Activated CD8-positive, alpha-beta T cell treated with anti-CD3 and anti-CD28 coated beads for 36 hours (primary cell): ENCODE measurements at regions not wholly inside any gene's neighbourhood (a gene's known extent, or its start where the extent isn't known, plus 50 kb on each side); places are given as distances from the start of the nearest gene placed in this dataset.
"Not testable (repeated sequence)": the region's sequence is repeated elsewhere in the genome, so short reads cannot be mapped to it uniquely, and the experiment has no call there.

Experiments
- ATAC-seq: fragments of 200-7000 bp; cut with Tn5 transposase; one replicate; pipeline ENCODE4 v1.10.0; 2021; ENCODE audit warnings: mild to moderate bottlenecking, moderate library complexity
- CTCF ChIA-PET: fragments of 350-600 bp; sonication (Branson Sonifier 250); formaldehyde crosslinking; loops from one replicate; lab custom pipeline; 2021; ENCODE audit warnings: antibody characterized with exemption; lab: Charles Lee
- POLR2A ChIA-PET: fragments of 350-600 bp; sonication (Branson Sonifier 250); formaldehyde crosslinking; loops from one replicate; lab custom pipeline; 2021; ENCODE audit warnings: antibody characterized with exemption; lab: Charles Lee
- DNase-seq: peaks from one replicate; pipeline ENCODE4 v3.0.0-alpha.2; 2020
- H3K27ac Mint-ChIP-seq: one replicate; pipeline ENCODE4 v1.8.0; 2021; ENCODE audit warnings: mild to moderate bottlenecking, mixed read lengths
- H3K27me3 Mint-ChIP-seq: one replicate; pipeline ENCODE4 v1.8.0; 2021; ENCODE audit warnings: mixed read lengths
- H3K36me3 Mint-ChIP-seq: one replicate; pipeline ENCODE4 v1.8.0; 2021; ENCODE audit warnings: low read depth, mixed read lengths
- H3K4me1 Mint-ChIP-seq: one replicate; pipeline ENCODE4 v1.8.0; 2021; ENCODE audit warnings: low read depth, mixed read lengths
- H3K4me3 Mint-ChIP-seq: one replicate; pipeline ENCODE4 v1.8.0; 2021; ENCODE audit warnings: mild to moderate bottlenecking, moderate library complexity, mixed read lengths
- H3K9me3 Mint-ChIP-seq: one replicate; pipeline ENCODE4 v1.8.0; 2021; ENCODE audit warnings: mixed read lengths
- intact Hi-C: fragments of 100-400 bp; cut with micrococcal nuclease; formaldehyde crosslinking; loops from one replicate; pipeline ENCODE4 v1.10.0; 2022
- TF ChIP-seq, protein P1 (sequence below): fragments of 200-600 bp; IDR thresholded peaks from one replicate; pipeline ENCODE4 v1.8.0; 2022; ENCODE audit warnings: antibody characterized with exemption, mild to moderate bottlenecking

DNA sequence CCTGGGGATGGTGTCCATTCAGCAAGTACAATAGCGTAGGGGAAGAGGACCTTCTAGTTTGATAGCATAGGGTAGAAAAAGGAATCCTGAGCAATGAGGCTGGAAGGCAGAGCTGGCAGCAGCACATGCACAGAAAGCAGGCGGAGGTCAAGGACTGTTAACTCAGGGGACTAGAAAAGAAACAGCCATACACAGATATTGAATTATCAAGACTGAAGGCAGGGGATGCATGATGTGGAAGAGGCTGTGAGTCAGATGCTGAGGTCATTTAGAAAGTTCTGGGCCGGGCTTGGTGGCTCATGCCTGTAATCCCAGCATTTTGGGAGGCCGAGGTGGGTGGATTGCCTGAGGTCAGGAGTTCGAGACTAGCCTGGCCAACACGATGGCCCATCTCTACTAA is 65.6 kb downstream of the OPTC start:
- no peaks in the 10 kb centered on the region for H3K9me3 Mint-ChIP-seq
- POLR2A ChIA-PET: no interaction called here
- H3K27me3 Mint-ChIP-seq: no peaks in the 10 kb centered on the region
- H3K27ac Mint-ChIP-seq: no peak overlapping the region
- ATAC-seq (no peak), DNase-seq (no peak)
- CTCF ChIA-PET: no interaction called here
- H3K4me1 Mint-ChIP-seq: peaks cover 3% of the 10 kb centered on the region
- H3K4me3 Mint-ChIP-seq: no peak overlapping the region
- intact Hi-C loops: no loop called here
- TF ChIP-seq, protein P1, sequence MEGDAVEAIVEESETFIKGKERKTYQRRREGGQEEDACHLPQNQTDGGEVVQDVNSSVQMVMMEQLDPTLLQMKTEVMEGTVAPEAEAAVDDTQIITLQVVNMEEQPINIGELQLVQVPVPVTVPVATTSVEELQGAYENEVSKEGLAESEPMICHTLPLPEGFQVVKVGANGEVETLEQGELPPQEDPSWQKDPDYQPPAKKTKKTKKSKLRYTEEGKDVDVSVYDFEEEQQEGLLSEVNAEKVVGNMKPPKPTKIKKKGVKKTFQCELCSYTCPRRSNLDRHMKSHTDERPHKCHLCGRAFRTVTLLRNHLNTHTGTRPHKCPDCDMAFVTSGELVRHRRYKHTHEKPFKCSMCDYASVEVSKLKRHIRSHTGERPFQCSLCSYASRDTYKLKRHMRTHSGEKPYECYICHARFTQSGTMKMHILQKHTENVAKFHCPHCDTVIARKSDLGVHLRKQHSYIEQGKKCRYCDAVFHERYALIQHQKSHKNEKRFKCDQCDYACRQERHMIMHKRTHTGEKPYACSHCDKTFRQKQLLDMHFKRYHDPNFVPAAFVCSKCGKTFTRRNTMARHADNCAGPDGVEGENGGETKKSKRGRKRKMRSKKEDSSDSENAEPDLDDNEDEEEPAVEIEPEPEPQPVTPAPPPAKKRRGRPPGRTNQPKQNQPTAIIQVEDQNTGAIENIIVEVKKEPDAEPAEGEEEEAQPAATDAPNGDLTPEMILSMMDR: no peak
- no peaks in the 10 kb centered on the region for H3K36me3 Mint-ChIP-seq

DNA sequence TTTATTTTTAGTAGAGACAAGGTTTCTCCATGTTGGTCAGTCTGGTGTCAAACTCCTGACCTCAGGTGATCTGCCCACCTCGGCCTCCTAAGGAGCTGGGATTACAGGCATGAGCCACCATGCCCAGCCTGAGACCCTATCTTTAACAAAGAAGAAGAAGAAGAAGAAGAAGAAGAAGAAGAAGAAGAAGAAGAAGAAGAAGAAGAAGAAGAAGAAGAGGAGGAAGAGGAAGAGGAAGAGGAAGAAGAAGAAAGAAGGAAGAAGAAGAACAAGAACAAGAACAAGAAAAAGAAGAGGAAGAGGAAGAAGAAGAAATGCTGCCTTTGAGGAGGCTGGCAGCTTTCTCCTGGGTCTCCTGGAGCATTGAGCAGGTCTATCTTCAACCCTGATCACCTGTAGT is 64.9 kb upstream of the ATP2B4 start:
- POLR2A ChIA-PET, intact Hi-C loops, ATAC-seq, H3K27me3 Mint-ChIP-seq, CTCF ChIA-PET, H3K27ac Mint-ChIP-seq, H3K9me3 Mint-ChIP-seq, DNase-seq, H3K4me1 Mint-ChIP-seq, H3K4me3 Mint-ChIP-seq, H3K36me3 Mint-ChIP-seq: not testable (repeated sequence)

DNA sequence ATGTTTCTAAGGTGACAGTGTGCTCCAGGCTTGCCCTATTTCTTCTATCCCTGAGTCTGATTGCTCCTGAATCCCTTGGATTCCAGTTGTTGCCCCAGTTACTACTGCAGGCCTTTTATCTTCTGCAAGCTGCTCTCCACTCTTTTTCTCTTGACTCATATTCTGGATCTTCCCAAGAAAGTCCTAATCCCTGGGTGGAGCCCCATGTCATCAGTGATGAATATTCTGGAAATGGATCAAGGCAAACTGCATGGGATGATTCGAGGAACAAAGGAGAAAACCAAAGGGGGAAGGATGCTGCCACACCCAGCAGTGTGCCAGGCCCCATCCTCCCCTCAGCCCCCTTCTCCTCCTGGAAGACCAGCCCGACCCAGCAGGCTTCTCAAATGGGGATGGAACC is 63.3 kb upstream of the ATP2B4 start:
- CTCF ChIA-PET: interaction anchor here (0.7 kb wide), 1 partner anchor 22 kb away, joined by 3 read pairs; no protein-coding TSS in a partner anchor
- H3K9me3 Mint-ChIP-seq: no peaks in the 10 kb centered on the region
- intact Hi-C loops: no loop called here
- TF ChIP-seq, protein P1: no peak
- H3K4me3 Mint-ChIP-seq: no peak overlapping the region
- POLR2A ChIA-PET: no interaction called here
- no peak for ATAC-seq
- no peak for DNase-seq
- H3K27ac Mint-ChIP-seq: no peak overlapping the region
- H3K27me3 Mint-ChIP-seq: no peaks in the 10 kb centered on the region
- H3K36me3 Mint-ChIP-seq: no peaks in the 10 kb centered on the region
- H3K4me1 Mint-ChIP-seq: no peaks in the 10 kb centered on the region

DNA sequence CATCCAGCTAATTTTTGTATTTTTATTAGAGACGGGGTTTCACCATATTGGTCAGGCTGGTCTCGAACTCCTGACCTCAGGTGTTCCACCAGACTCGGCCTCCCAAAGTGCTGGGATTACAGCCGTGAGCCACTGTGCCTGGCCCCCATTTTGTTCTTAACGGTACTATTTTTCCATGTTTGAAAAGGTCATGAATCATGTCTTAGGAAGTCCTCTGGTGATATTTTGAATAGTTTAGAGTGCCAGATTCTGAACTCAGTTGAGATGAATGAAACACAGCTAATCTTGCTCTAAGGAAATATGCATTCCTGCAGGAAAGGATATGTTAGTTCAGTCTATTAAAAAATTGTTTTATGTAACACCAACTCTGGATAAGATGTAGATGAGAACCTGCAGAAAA is 62.6 kb upstream of the ATP2B4 start:
- ATAC-seq: no peak
- DNase-seq: no peak
- Mint-ChIP-seq H3K27me3 (no peaks in the 10 kb centered on the region), H3K4me3 (no peak overlapping the region), H3K9me3 (no peaks in the 10 kb centered on the region), H3K4me1 (no peaks in the 10 kb centered on the region), H3K36me3 (no peaks in the 10 kb centered on the region), H3K27ac (no peak overlapping the region)
- TF ChIP-seq, protein P1: no peak
- intact Hi-C loops: no loop called here
- POLR2A ChIA-PET: no interaction called here
- CTCF ChIA-PET: no interaction called here

DNA sequence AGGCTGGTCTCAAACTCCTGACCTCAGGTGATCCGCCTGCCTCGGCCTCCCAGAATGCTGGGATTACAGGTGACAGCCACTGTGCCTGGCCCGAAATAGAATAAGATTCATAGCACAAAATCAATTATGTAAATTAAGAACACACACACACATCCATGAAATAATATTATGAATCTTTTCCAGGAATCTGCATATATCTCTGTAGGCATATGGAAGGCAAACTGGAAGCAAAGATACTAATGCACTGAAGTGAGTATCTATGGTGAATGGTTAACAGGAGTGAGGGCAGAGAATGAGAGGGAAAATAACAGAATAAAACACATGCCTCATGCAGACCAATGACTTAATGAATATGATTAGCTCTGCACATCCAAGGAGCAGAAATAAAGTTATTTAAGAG is 61.6 kb upstream of the ATP2B4 start:
- CTCF ChIA-PET: interaction anchor here (1.0 to 1.1 kb wide), 2 partner anchors 61 to 137 kb away, joined by 3 read pairs; no protein-coding TSS in a partner anchor
- TF ChIP-seq, protein P1: no peak
- Mint-ChIP-seq H3K27me3 (no peaks in the 10 kb centered on the region), H3K36me3 (no peaks in the 10 kb centered on the region), H3K9me3 (no peaks in the 10 kb centered on the region), H3K27ac (no peak overlapping the region), H3K4me3 (no peak overlapping the region), H3K4me1 (no peaks in the 10 kb centered on the region)
- ATAC-seq: no peak
- POLR2A ChIA-PET: interaction anchor here (0.6 to 0.9 kb wide), 2 partner anchors 10 to 118 kb away, joined by 3 to 4 read pairs; no protein-coding TSS in a partner anchor
- DNase-seq: no peak
- intact Hi-C loops: no loop called here

DNA sequence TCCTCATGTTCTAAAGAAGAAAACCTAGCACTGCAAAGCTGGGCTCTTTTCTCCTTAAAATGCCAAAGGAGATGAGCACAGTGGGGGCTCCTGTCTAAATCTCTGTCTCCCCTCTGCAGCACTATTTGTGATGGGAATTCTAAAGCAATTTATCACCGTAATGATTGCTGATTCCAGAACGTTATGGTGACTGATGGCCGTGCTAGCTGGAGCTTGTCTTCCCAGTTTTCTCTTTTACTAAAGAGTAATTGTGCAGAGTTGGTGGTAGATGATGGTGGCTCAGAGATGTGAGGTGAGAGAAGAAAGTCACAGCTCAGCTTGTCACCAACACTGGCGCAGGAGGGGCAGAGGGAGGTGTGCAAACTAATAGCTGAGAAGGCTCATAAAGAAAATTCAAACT is 60.7 kb upstream of the ATP2B4 start:
- ATAC-seq (no peak), DNase-seq (no peak)
- no peaks in the 10 kb centered on the region for H3K4me1 Mint-ChIP-seq
- TF ChIP-seq, protein P1: no peak
- H3K27me3 Mint-ChIP-seq: no peaks in the 10 kb centered on the region
- no peak overlapping the region for H3K27ac Mint-ChIP-seq
- H3K36me3 Mint-ChIP-seq: no peaks in the 10 kb centered on the region
- ChIA-PET POLR2A (no interaction called here), CTCF (no interaction called here)
- intact Hi-C loops: no loop called here
- no peak overlapping the region for H3K4me3 Mint-ChIP-seq
- no peaks in the 10 kb centered on the region for H3K9me3 Mint-ChIP-seq

DNA sequence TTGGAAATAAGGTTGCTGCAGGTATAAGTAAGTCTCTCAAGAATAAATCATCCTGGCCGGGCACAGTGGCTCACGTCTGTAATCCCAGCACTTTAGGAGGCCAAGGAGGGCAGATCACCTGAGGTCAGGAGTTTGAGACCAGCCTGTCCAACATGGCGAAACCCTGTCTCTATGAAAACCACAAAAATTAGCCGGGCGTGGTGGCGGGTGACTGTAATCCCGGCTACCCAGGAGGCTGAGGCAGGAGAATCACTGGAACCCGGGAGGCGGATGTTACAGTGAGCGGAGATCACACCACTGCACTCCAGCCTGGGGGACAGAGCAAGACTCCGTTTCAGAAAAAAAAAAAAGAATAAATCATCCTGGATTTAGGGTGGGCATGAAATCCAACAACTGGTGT is 59.7 kb upstream of the ATP2B4 start:
- H3K27ac Mint-ChIP-seq, DNase-seq, CTCF ChIA-PET, intact Hi-C loops, H3K4me1 Mint-ChIP-seq, H3K4me3 Mint-ChIP-seq, H3K27me3 Mint-ChIP-seq, POLR2A ChIA-PET, ATAC-seq, H3K9me3 Mint-ChIP-seq, H3K36me3 Mint-ChIP-seq: not testable (repeated sequence)
